ENCODE measurements at regions not wholly inside any gene's neighbourhood (a gene's known extent, or its start where the extent isn't known, plus 50 kb on each side); places are given as distances from the start of the nearest gene placed in this dataset.

DNA sequence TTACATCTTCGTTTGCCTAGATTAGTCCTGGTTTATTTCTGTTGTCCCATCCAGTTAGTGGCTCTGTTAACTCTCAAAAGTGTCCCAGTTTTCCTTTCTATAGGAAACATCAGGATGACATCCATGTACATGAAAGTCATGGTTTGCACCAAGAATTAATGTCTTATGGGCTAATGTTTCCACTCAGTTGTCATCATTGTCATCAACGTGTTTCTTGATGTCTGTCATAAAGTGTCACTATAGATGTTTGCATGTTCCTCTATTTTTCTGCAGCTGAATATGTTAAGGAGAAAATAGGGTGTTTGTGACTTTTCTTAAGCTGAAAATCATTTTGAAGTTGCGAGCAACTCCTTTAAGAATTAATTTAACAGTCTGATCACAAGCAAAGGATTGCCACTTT lies 567.0 kb downstream of the TMEM114 start:
- TF ChIP-seq, protein P1, sequence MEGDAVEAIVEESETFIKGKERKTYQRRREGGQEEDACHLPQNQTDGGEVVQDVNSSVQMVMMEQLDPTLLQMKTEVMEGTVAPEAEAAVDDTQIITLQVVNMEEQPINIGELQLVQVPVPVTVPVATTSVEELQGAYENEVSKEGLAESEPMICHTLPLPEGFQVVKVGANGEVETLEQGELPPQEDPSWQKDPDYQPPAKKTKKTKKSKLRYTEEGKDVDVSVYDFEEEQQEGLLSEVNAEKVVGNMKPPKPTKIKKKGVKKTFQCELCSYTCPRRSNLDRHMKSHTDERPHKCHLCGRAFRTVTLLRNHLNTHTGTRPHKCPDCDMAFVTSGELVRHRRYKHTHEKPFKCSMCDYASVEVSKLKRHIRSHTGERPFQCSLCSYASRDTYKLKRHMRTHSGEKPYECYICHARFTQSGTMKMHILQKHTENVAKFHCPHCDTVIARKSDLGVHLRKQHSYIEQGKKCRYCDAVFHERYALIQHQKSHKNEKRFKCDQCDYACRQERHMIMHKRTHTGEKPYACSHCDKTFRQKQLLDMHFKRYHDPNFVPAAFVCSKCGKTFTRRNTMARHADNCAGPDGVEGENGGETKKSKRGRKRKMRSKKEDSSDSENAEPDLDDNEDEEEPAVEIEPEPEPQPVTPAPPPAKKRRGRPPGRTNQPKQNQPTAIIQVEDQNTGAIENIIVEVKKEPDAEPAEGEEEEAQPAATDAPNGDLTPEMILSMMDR (IDR thresholded peaks at IDR 0.05; ENCODE audit: poor library complexity, severe bottlenecking) = no peak
- DNase-seq (ENCODE audit: low spot score) (no peak), ATAC-seq (ENCODE audit: low read depth) (no peak)
- H3K27me3 ChIP-seq (ENCODE audit: insufficient read depth, poor library complexity, severe bottlenecking) = no peaks in the 10 kb centered on the region
- H3K4me3 ChIP-seq (ENCODE audit: severe bottlenecking) = no peak overlapping the region
- no peaks in the 10 kb centered on the region for H3K36me3 ChIP-seq (ENCODE audit: low read depth)
- no peaks in the 10 kb centered on the region for H3K4me1 ChIP-seq (ENCODE audit: insufficient read depth, poor library complexity, severe bottlenecking)
- H3K27ac ChIP-seq (ENCODE audit: poor library complexity, severe bottlenecking) = no peak overlapping the region
- H3K9me3 ChIP-seq (ENCODE audit: severe bottlenecking) = no peaks in the 10 kb centered on the region

DNA sequence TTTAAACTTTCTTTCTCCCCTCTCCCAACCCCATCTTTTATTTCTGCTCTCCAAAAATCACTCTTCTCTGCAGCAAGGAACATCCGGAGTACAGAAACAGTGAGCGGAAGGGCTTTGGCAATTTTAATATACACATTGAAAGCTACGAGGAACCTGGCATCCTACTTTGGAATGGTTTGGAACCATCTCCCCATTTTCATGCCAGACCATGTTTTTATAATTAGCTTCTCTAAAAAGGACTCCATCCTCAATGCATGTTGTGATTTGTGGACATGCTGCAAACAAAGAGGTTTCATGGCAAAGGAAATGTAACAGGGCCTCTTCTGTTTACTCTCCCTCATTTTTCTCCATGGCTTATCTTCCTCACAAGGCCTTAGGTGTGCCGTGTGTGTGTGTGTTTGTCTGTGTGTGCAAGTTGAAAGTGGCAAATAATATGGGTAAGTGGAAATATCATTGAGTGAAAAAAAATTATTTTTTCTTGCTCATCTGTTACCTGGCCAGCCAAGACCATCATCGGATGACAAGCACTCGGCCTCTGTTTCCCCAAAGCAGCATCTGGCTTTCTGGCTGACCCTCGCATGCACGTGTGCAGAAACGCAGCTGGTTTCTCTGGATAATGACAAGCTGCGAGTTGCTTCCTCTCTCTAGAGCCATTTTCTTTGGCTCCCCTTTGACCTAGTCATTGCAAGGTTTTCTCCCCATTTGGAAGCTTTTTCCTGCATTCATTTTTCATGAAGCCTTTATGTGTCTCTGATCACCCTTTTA lies 585.0 kb downstream of the TMEM114 start:
- H3K27me3 ChIP-seq (ENCODE audit: insufficient read depth, poor library complexity, severe bottlenecking) = no peaks in the 10 kb centered on the region
- no peak for ATAC-seq (ENCODE audit: low read depth)
- H3K36me3 ChIP-seq (ENCODE audit: low read depth) = no peaks in the 10 kb centered on the region
- no peaks in the 10 kb centered on the region for H3K9me3 ChIP-seq (ENCODE audit: severe bottlenecking)
- no peak for DNase-seq (ENCODE audit: low spot score)
- H3K4me3 ChIP-seq (ENCODE audit: severe bottlenecking) = no peak overlapping the region
- H3K27ac ChIP-seq (ENCODE audit: poor library complexity, severe bottlenecking) = no peak overlapping the region
- TF ChIP-seq, protein P1 (IDR thresholded peaks at IDR 0.05; ENCODE audit: poor library complexity, severe bottlenecking) = no peak
- no peaks in the 10 kb centered on the region for H3K4me1 ChIP-seq (ENCODE audit: insufficient read depth, poor library complexity, severe bottlenecking)

DNA sequence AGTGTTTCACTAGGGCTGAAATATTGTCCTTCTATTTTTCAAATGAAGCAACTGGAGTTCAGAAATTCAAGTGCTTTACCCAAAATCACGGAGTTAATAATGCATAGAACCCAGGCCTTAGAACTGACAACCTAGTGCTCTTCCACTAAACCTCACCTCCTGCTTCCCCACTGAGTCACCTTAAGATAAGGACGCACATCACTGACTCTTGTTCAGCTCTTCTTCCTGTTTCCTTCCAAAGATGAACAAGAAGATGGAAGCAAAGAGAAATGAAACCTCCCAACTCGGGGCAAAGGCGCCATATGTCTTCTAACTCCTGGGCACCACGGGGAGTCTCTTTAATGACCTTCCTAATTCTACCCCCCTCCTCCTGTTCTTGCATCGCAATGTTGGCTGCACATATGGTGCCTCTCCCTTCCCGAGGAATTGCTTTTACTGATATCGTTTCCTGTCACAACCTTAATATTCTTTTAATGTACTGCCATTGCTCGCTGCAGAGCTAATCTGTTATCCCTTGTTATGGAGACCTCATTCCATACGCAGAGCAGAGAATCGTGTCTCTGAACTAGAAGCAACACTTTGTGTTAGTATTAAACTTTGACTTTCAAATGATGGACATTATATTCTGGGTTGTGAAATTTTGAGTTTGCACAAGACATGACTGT lies 591.4 kb downstream of the TMEM114 start:
- H3K9me3 ChIP-seq (ENCODE audit: severe bottlenecking) = no peaks in the 10 kb centered on the region
- ATAC-seq (ENCODE audit: low read depth) (no peak), DNase-seq (ENCODE audit: low spot score) (no peak)

DNA sequence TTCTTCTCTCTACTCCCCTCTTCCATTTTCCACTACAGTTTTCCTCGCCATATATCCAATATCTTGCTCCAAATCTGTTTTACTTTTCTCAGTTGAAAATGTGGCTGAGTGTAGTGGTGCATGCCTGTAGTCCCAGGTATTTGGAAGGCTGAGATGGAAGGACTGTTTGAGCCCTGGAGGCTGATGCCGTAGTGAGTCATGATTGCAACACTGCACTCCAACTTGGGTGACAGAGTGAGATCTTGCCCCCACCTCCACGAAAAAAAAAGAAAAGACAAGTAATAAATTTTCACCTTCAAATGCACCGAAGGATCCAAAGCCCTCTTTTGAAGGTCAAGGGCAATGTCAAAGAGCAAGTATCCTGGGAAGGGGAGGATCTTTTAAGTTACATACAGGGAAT lies 592.3 kb downstream of the TMEM114 start:
- Histone ChIP-seq H3K4me1 (ENCODE audit: insufficient read depth, poor library complexity, severe bottlenecking) (no peaks in the 10 kb centered on the region), H3K27ac (ENCODE audit: poor library complexity, severe bottlenecking) (no peak overlapping the region), H3K9me3 (ENCODE audit: severe bottlenecking) (no peaks in the 10 kb centered on the region), H3K36me3 (ENCODE audit: low read depth) (no peaks in the 10 kb centered on the region), H3K27me3 (ENCODE audit: insufficient read depth, poor library complexity, severe bottlenecking) (no peaks in the 10 kb centered on the region), H3K4me3 (ENCODE audit: severe bottlenecking) (no peak overlapping the region)
- ATAC-seq (ENCODE audit: low read depth) (no peak), DNase-seq (ENCODE audit: low spot score) (no peak)
- TF ChIP-seq, protein P1 (IDR thresholded peaks at IDR 0.05; ENCODE audit: poor library complexity, severe bottlenecking) = no peak

More for the DNA sequence above, 591.4 kb downstream of the TMEM114 start:
- Histone ChIP-seq H3K36me3 (ENCODE audit: low read depth) (no peaks in the 10 kb centered on the region), H3K4me3 (ENCODE audit: severe bottlenecking) (no peak overlapping the region), H3K4me1 (ENCODE audit: insufficient read depth, poor library complexity, severe bottlenecking) (no peaks in the 10 kb centered on the region), H3K27ac (ENCODE audit: poor library complexity, severe bottlenecking) (no peak overlapping the region), H3K27me3 (ENCODE audit: insufficient read depth, poor library complexity, severe bottlenecking) (no peaks in the 10 kb centered on the region)
- TF ChIP-seq, protein P1 (IDR thresholded peaks at IDR 0.05; ENCODE audit: poor library complexity, severe bottlenecking) = no peak

DNA sequence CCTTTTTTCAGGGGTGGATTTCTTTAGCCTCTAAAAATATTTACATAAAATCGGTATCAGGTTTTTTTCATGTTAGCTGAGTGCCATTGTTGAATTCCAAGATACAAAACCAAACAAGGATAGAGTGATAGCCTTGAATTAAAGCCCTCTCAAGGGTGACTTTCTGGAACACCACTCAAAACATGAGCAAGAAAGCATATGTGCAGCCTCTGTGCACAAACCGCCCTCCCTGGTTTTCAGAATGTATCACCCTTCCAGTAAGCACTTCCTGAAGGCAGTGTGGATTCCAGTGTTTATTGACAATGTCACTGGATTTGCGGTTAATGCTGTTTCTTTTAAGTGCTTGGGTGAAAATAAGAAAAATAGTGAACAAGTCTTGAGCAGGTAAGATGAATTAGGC lies 597.7 kb downstream of the TMEM114 start:
- TF ChIP-seq, protein P1 (IDR thresholded peaks at IDR 0.05; ENCODE audit: poor library complexity, severe bottlenecking) = no peak
- Histone ChIP-seq H3K27me3 (ENCODE audit: insufficient read depth, poor library complexity, severe bottlenecking) (no peaks in the 10 kb centered on the region), H3K4me1 (ENCODE audit: insufficient read depth, poor library complexity, severe bottlenecking) (no peaks in the 10 kb centered on the region), H3K27ac (ENCODE audit: poor library complexity, severe bottlenecking) (no peak overlapping the region), H3K9me3 (ENCODE audit: severe bottlenecking) (no peaks in the 10 kb centered on the region), H3K4me3 (ENCODE audit: severe bottlenecking) (no peak overlapping the region), H3K36me3 (ENCODE audit: low read depth) (no peaks in the 10 kb centered on the region)
- ATAC-seq (ENCODE audit: low read depth) (no peak), DNase-seq (ENCODE audit: low spot score) (no peak)

All from RWPE2 (cell line).